ENCODE measurements at regions not wholly inside any gene's neighbourhood (a gene's known extent, or its start where the extent isn't known, plus 50 kb on each side); places are given as distances from the start of the nearest gene placed in this dataset.

DNA sequence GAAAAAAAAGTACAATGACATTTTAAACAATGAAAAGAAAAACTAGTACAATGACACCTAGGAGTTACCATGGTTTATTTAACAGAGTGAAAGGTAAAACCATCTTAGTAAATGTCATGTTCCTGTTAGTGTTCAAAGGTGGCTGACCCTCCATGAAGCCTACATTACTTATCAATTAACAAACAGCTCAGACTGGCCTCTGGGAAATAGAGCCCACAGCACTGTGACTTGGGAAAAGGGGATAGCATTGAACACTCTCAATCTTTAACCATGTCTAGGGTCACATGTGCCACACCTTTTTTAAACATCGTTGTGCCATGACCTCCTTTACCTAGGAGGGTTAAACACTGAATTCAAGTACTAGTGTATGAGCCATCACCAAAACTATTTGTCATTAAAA, 106.3 kb upstream of the SOX5 start:
- no peak for DNase-seq
- WGBS, 2 experiments (ENCODE audit: low coverage in 1 of 2, low lambda C conversion rate in 2 of 2, missing lambda C conversion rate in 2 of 2) = 37 to 41% methylated on average over 1 of the region's 1 CpG
- H3F3A ChIP-seq (ENCODE audit: insufficient read depth) = no peaks in the 10 kb centered on the region
- TF ChIP-seq EZH2phosphoT487 (IDR thresholded peaks at IDR 0.05; ENCODE audit: insufficient read depth, low read depth) (no peak), EZH2 (IDR thresholded peaks at IDR 0.05; ENCODE audit: insufficient read depth, poor library complexity, severe bottlenecking) (no peak)
- no peaks in the 10 kb centered on the region for H3K4me1 ChIP-seq (ENCODE audit: insufficient read depth)
- in situ Hi-C loops (cut with MboI) = no loop called here
- H3K4me2 ChIP-seq (ENCODE audit: unreplicated experiment) = no peak overlapping the region
- H3K4me3 ChIP-seq = no peak overlapping the region
- H3K9me3 ChIP-seq (ENCODE audit: low read depth) = no peaks in the 10 kb centered on the region
- no peaks in the 10 kb centered on the region for H3K9me2 ChIP-seq (ENCODE audit: insufficient read depth)
- H3K79me2 ChIP-seq (ENCODE audit: insufficient read depth) = no peaks in the 10 kb centered on the region
- no peaks in the 10 kb centered on the region for H3K36me3 ChIP-seq (ENCODE audit: low read depth)
- no peaks in the 10 kb centered on the region for H3K27me3 ChIP-seq (replicated peaks; ENCODE audit: insufficient read depth)
- H3K9ac ChIP-seq = no peak overlapping the region
- no peaks in the 10 kb centered on the region for H4K20me1 ChIP-seq (ENCODE audit: insufficient read depth)
- no peak overlapping the region for H2AFZ ChIP-seq
- H3K27ac ChIP-seq = no peak overlapping the region

GRCh38 chr12:24054416-24054815, 104.9 kb upstream of the SOX5 start:
- H3K4me3 ChIP-seq = no peak overlapping the region
- WGBS, 2 experiments (ENCODE audit: low coverage in 1 of 2, low lambda C conversion rate in 2 of 2, missing lambda C conversion rate in 2 of 2) = 40 to 46% methylated on average over 3 of the region's 3 CpGs
- H3K4me2 ChIP-seq (ENCODE audit: unreplicated experiment) = no peak overlapping the region
- no peaks in the 10 kb centered on the region for H3K27me3 ChIP-seq (replicated peaks; ENCODE audit: insufficient read depth)
- no peaks in the 10 kb centered on the region for H4K20me1 ChIP-seq (ENCODE audit: insufficient read depth)
- no peaks in the 10 kb centered on the region for H3K4me1 ChIP-seq (ENCODE audit: insufficient read depth)
- DNase-seq = no peak
- no peaks in the 10 kb centered on the region for H3K36me3 ChIP-seq (ENCODE audit: low read depth)
- no peak overlapping the region for H3K27ac ChIP-seq
- H3K9me3 ChIP-seq (ENCODE audit: low read depth) = no peaks in the 10 kb centered on the region
- H3K79me2 ChIP-seq (ENCODE audit: insufficient read depth) = no peaks in the 10 kb centered on the region
- no peak overlapping the region for H2AFZ ChIP-seq
- TF ChIP-seq EZH2 (IDR thresholded peaks at IDR 0.05; ENCODE audit: insufficient read depth, poor library complexity, severe bottlenecking) (no peak), EZH2phosphoT487 (IDR thresholded peaks at IDR 0.05; ENCODE audit: insufficient read depth, low read depth) (no peak)
- no peak overlapping the region for H3K9ac ChIP-seq
- no peaks in the 10 kb centered on the region for H3F3A ChIP-seq (ENCODE audit: insufficient read depth)
- in situ Hi-C loops (cut with MboI) = no loop called here
- no peaks in the 10 kb centered on the region for H3K9me2 ChIP-seq (ENCODE audit: insufficient read depth)

- H4K20me1 ChIP-seq (ENCODE audit: insufficient read depth) = no peaks in the 10 kb centered on the region
- no peak overlapping the region for H3K9ac ChIP-seq
- no peak for TF ChIP-seq EZH2phosphoT487 (IDR thresholded peaks at IDR 0.05; ENCODE audit: insufficient read depth, low read depth)
- TF ChIP-seq EZH2 (IDR thresholded peaks at IDR 0.05; ENCODE audit: insufficient read depth, poor library complexity, severe bottlenecking) = no peak
- in situ Hi-C loops (cut with MboI) = no loop called here
- H3F3A ChIP-seq (ENCODE audit: insufficient read depth) = no peaks in the 10 kb centered on the region
- 35 to 46% methylated on average over 3 of the region's 3 CpGs for WGBS, 2 experiments (ENCODE audit: low coverage in 1 of 2, low lambda C conversion rate in 2 of 2, missing lambda C conversion rate in 2 of 2)
- H3K9me2 ChIP-seq (ENCODE audit: insufficient read depth) = no peaks in the 10 kb centered on the region
- no peak for DNase-seq
- no peak overlapping the region for H3K4me3 ChIP-seq
- H2AFZ ChIP-seq = no peak overlapping the region
- no peaks in the 10 kb centered on the region for H3K4me1 ChIP-seq (ENCODE audit: insufficient read depth)
- no peaks in the 10 kb centered on the region for H3K36me3 ChIP-seq (ENCODE audit: low read depth)
- no peak overlapping the region for H3K4me2 ChIP-seq (ENCODE audit: unreplicated experiment)
- no peaks in the 10 kb centered on the region for H3K27me3 ChIP-seq (replicated peaks; ENCODE audit: insufficient read depth)
- no peaks in the 10 kb centered on the region for H3K79me2 ChIP-seq (ENCODE audit: insufficient read depth)
- no peaks in the 10 kb centered on the region for H3K9me3 ChIP-seq (ENCODE audit: low read depth)
- no peak overlapping the region for H3K27ac ChIP-seq
These were observed 100.3 kb upstream of the SOX5 start for GRCh38 chr12:24049728-24050127.

- no peaks in the 10 kb centered on the region for H3K9me2 ChIP-seq (ENCODE audit: insufficient read depth)
- no peak overlapping the region for H3K27ac ChIP-seq
- 45 to 52% methylated on average over 3 of the region's 3 CpGs for WGBS, 2 experiments (ENCODE audit: low coverage in 1 of 2, low lambda C conversion rate in 2 of 2, missing lambda C conversion rate in 2 of 2)
These were observed 99.6 kb upstream of the SOX5 start for GRCh38 chr12:24049101-24049500.

GRCh38 chr12:24048446-24048845, 99.0 kb upstream of the SOX5 start:
- Histone ChIP-seq H3K36me3 (ENCODE audit: low read depth) (no peaks in the 10 kb centered on the region), H2AFZ (no peak overlapping the region), H3K4me1 (ENCODE audit: insufficient read depth) (no peaks in the 10 kb centered on the region), H3K27ac (no peak overlapping the region), H3F3A (ENCODE audit: insufficient read depth) (no peaks in the 10 kb centered on the region), H3K79me2 (ENCODE audit: insufficient read depth) (no peaks in the 10 kb centered on the region), H3K9me3 (ENCODE audit: low read depth) (no peaks in the 10 kb centered on the region), H4K20me1 (ENCODE audit: insufficient read depth) (no peaks in the 10 kb centered on the region), H3K27me3 (replicated peaks; ENCODE audit: insufficient read depth) (no peaks in the 10 kb centered on the region), H3K9ac (no peak overlapping the region), H3K4me2 (ENCODE audit: unreplicated experiment) (no peak overlapping the region), H3K4me3 (no peak overlapping the region), H3K9me2 (ENCODE audit: insufficient read depth) (no peaks in the 10 kb centered on the region)
- TF ChIP-seq EZH2phosphoT487 (IDR thresholded peaks at IDR 0.05; ENCODE audit: insufficient read depth, low read depth) (no peak), EZH2 (IDR thresholded peaks at IDR 0.05; ENCODE audit: insufficient read depth, poor library complexity, severe bottlenecking) (no peak)
- in situ Hi-C loops (cut with MboI) = no loop called here
- 71 to 72% methylated on average over 4 of the region's 4 CpGs for WGBS, 2 experiments (ENCODE audit: low coverage in 1 of 2, low lambda C conversion rate in 2 of 2, missing lambda C conversion rate in 2 of 2)
- no peak for DNase-seq

More at GRCh38 chr12:24049101-24049500, 99.6 kb upstream of the SOX5 start:
- no peak overlapping the region for H3K4me3 ChIP-seq
- no peaks in the 10 kb centered on the region for H4K20me1 ChIP-seq (ENCODE audit: insufficient read depth)
- H3K9ac ChIP-seq = no peak overlapping the region
- H3K79me2 ChIP-seq (ENCODE audit: insufficient read depth) = no peaks in the 10 kb centered on the region
- H2AFZ ChIP-seq = no peak overlapping the region
- no peaks in the 10 kb centered on the region for H3K27me3 ChIP-seq (replicated peaks; ENCODE audit: insufficient read depth)
- in situ Hi-C loops (cut with MboI) = no loop called here
- H3K4me1 ChIP-seq (ENCODE audit: insufficient read depth) = no peaks in the 10 kb centered on the region
- no peaks in the 10 kb centered on the region for H3K36me3 ChIP-seq (ENCODE audit: low read depth)
- DNase-seq = no peak
- H3K9me3 ChIP-seq (ENCODE audit: low read depth) = no peaks in the 10 kb centered on the region
- no peaks in the 10 kb centered on the region for H3F3A ChIP-seq (ENCODE audit: insufficient read depth)
- H3K4me2 ChIP-seq (ENCODE audit: unreplicated experiment) = no peak overlapping the region
- no peak for TF ChIP-seq EZH2phosphoT487 (IDR thresholded peaks at IDR 0.05; ENCODE audit: insufficient read depth, low read depth)
- TF ChIP-seq EZH2 (IDR thresholded peaks at IDR 0.05; ENCODE audit: insufficient read depth, poor library complexity, severe bottlenecking) = no peak
